HG03558 (cell line): ENCODE measurements at regions not wholly inside any gene's neighbourhood (a gene's known extent, or its start where the extent isn't known, plus 50 kb on each side); places are given as distances from the start of the nearest gene placed in this dataset.
A peak's percentile ranks its signal among the peaks of the same experiment; 100 is the strongest.

Experiments
- ATAC-seq: cut with Tn5 transposase; IDR thresholded peaks from one replicate; pipeline ENCODE4 v1.9.1; 2021; ENCODE audit warnings: moderate number of reproducible peaks; ENCODE audit not compliant: unreplicated experiment; ENCODE audit errors: extremely low read depth

GRCh38 chr13:78816592-78816991 is 157.6 kb upstream of the OBI1 start:
- ATAC-seq = no peak

DNA sequence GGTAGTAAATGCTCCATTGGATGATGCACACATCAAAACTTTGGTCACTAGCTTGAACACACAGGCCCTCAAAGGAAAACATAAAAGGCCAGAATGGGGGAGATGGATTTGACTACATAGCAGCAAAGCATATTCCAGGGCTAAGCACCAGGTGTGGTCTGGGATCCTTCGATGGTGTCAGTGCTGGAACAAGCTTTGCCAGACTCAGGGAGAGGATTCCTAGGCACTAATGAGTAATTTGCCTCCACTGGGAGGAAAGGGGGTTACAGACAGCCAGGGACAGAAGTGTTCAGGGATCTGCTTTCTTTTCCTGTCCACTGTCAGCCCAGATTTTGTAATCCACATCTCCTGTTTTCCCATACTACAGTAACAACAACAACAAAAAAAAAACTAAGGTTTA is 157.2 kb upstream of the OBI1 start:
- ATAC-seq = no peak

DNA sequence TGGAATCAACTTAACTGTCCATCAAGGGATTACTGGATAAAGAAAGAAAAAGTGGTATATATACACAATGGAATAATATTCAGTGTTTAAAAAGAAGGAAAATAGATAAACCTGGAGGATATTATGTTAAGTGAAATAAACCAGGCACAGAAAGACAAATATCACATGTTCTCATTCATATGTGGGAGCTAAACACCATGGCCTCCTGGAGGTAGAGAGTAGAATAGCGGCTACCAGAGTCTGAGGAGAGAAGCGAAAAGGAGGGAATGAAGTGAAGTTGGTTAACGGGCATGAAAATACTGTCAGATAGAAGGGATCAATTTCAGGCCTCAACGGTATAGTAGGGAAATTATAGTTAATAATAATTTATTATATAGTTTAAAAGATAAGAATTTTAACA is 147.5 kb upstream of the OBI1 start:
- peak; percentile 59 for ATAC-seq

DNA sequence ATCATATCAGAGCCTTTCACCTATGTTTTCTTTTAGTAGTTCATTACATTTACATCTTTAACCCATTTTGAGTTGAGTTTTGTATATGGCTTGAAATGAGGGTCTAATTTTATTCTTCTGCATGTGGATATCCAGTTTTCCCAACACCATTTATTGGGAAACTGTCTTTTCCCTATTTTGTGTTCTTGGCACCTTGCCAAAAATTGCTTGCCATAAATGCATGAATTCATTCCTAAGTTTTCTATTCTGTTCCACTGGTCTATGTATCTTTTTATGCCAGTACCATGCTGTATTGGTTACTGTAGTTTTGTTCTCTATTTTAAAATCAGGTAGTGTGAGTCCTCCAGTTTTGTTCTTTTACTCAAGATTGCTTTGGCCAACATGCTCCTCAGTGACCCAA is 144.0 kb upstream of the OBI1 start:
- no peak for ATAC-seq

DNA sequence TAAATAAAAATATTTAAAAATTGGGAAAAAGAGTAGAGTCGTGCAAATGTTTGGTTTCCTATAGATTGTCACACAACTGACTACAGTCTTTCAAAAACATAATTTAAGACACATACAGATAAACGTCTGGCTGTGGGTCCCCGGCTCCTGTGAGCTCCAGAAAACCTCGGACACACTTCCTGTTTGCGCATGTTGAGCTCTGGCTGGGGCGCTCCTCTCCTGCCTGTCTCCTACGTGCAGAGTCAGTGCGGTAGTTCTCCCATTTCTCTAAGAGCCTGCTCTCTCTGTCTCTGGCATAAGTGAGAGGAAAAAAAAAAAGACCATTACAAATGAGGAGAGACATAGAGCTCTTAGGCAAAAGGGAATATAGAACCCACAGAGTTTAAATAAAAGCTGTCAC is 128.2 kb upstream of the OBI1 start:
- ATAC-seq = no peak

DNA sequence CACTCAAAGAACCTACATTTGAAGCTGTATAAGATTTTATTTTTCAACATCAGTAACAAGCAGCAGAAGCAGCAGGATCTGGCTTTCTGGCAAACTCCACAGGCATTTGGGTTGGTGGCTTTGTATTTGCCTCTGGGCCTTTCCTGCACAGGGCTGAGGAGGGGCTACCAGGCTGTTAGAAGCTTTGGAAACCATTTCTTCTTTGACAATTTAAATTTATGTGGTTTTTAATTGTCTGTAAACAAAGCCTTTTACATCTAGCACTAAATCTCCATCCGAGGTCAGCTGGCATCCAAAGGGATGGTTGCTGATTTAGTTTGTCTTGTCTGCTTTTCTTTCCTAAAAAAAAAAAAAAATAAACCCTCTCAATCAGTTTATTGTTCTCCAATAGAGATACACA is 127.5 kb upstream of the OBI1 start:
- ATAC-seq = no peak

DNA sequence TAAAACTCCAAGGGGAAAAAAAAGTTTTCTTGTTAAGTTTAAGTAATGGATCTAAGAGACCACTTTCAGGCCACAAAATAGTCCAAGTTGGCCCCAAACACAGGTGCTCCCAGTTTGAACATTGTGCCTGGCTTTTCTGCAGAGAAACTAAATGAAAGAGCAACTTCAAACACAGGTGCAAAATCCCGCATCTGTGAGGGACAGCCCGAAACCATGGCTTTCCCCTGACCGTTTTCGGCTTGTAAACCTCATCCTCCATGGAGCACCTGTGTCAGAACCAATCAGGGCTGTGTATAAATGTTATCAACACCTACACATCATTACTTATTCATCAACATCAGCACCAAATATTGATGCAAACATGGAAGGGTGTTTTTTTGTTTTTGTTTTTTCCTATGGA is 126.8 kb upstream of the OBI1 start:
- ATAC-seq = no peak

DNA sequence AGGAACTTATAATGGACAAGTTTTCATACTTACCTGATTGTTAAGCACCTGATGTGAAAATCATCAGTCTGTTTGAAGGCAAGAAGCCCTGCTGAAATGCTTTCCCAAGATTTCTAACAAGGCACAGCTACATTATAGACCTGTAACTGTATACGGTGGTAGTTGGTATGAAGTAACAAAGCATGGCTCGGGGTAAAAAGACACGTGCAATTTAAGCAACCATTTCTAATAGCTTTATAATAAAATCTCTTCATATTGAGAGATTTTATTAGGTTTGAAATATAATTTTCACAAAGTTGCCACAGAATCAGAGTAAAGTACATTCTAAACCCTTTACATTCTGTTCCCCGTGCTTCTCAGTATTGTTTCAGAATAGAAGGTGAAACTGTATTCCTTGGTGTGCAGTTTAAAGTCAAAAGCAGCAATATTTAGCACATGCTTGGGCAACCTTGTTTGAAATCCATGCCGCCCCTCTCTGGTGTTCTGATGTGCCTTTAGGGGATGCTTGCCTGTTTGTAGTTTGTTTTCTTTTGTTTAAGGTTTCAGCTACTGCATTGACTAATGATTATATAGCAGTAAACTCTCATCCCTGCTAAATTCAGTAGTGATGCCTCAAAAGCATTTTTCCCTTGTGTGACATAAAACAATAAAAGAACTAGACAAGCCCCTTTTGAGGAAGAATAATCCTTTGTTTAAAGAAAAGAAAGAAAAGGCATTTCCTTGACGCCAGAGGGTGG is 125.2 kb upstream of the OBI1 start:
- no peak for ATAC-seq

DNA sequence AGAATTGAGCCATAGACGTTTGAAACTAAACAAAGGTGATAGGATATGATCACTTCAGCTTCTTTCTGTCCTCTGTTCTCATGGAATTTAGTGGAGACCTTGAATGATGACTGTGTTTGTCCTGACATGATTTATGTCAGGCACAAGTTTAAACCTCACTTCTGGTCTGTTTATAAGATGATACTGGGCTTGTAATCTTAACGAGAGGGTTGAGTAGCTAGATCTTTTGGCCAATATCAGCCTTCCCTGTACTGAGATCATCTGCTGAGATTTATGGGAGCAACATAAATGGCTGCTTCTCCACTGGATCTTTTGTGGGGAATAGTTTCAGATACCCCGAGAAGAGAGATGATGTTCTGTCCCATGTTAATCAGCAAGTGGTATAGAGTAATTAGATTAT is 121.8 kb upstream of the OBI1 start:
- no peak for ATAC-seq

- ATAC-seq = no peak
Observed at GRCh38 chr13:78779608-78780007, 120.7 kb upstream of the OBI1 start.

DNA sequence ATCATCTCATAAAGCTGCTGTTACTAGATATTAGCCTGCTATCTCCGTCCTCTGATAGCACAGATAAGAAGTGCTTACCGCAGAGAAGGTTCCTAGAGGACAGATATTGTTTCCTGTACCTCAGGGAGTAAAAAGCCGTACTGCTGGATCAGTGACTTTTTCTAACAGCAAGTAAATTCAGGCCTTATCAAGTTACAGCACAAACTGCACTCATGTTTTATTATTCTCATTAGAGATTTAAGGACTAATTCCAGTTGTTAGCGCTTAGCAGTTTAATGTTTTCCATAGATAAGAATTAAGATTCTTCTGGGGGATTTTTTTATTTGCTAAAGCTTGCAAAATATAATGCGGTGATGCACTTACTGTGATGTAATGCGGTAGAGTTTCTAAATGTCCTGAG is 119.0 kb upstream of the OBI1 start:
- no peak for ATAC-seq

DNA sequence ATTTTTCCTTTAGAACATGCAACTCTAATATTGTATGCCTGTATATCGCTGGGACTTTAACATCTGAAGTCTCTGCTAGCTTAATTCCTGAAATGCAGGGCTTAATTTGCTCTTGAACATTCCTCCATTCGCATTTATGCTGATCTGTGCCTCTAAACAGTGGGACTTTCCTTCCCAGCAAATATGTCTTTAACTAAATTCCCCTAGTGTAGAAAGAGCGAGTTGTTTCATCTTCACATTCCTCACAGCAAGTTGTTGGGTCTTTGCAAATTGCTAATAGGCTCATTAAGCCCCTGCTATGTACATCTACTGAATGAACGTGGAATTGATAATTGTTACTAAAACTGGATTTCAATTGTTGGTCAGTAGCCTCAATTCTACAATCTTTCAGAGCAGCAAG is 118.4 kb upstream of the OBI1 start:
- no peak for ATAC-seq

- no peak for ATAC-seq
Observed at GRCh38 chr13:78772933-78773332, 114.0 kb upstream of the OBI1 start.

DNA sequence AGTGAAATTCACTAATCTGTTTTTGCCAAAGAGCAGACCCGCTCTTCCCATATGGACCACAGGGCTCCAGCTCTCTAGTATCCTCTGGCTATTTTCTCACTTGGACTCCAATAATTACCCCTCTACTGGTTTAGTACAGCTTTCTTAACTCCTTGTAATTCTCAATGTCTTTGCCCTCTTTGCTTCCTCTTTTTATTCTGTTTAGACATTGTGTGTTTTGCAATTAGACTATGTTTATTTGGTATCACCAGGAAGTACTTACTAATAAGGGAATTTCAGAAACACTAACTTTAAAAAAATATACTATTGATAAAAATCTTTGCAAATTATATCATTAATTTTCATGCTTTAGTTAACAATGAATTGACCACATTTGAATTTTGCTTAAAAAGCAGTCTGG is 111.6 kb upstream of the OBI1 start:
- no peak for ATAC-seq

GRCh38 chr13:78768950-78769349 is 110.0 kb upstream of the OBI1 start:
- ATAC-seq = no peak

DNA sequence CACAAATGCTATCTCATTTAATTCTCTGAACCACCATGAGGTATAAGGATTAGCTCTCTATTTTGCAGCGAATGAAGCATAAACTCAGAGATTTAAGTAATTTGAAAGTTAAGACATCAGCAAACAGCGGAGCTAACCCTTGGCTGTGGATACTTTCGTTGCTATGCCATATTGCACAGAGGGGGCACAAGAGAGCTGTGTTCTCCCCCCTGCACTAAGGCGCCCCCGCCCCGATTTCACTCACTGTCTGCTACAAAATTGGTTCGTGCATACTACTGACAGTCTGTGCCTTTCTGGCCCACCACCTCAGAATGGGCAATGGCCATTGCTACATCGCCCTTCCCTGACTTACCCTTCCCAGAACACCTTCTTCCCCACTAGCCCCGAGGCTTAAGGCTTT is 105.7 kb upstream of the OBI1 start:
- no peak for ATAC-seq

DNA sequence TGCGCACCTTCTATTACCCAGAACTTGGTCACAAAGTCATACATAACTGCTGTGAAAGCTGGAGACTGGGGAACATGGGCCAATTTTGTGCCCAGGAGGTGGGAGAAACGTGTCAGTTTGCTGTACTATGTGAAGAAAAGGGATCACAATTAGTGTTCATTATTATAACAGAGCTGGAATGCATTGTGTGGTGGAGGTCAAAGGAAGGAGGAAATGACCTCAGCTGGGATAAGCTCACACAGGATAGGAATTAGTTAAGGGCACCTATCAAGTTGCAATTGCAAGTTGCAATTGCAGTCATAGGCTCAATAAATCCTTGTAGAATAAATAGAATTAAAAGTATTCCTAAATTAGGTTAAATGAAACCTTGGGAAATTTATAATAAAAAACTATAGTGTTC is 103.9 kb upstream of the OBI1 start:
- no peak for ATAC-seq

- no peak for ATAC-seq
Observed at GRCh38 chr13:78759704-78760103, 100.7 kb upstream of the OBI1 start.

GRCh38 chr13:78758549-78758948 is 99.6 kb upstream of the OBI1 start:
- ATAC-seq = no peak

DNA sequence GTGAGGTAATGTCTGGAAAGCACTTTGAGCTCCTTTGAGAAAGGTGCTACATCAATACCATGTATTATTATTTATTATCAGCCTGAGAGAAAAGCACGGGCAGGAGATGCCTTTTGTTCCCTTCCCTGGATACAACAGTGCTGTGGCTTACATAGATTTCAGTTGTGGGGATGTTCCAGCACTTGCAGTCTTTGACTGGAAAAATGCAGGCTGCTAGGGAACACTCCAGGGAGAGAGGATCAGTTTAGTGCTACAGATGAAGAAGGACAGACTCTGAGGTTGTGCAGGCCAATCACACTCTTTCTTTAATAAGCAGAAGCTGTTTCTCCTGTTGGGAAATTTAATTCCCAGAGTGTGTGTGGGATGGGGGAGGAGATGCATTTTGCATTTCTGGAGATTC is 94.5 kb upstream of the OBI1 start:
- ATAC-seq = no peak

DNA sequence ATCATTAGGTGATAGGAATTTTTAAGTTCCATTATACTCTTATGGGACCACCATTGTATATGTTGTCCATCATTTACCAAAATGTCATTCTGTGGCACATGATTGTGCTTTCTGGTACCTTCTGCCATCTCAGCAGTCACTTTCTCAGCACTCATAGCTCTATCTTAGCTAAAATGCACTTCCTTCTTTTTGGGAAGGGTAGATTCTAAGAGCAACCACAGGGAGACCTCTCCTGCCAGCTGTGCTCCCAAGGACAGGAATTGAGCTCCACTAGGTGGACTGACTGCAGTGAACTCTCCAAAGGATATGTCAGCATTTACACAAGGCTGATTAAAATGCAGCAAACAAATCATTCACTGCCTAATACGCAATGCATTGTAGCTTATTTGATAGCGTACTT is 91.8 kb upstream of the OBI1 start:
- no peak for ATAC-seq

GRCh38 chr13:78743973-78744372 is 85.0 kb upstream of the OBI1 start:
- ATAC-seq = no peak

DNA sequence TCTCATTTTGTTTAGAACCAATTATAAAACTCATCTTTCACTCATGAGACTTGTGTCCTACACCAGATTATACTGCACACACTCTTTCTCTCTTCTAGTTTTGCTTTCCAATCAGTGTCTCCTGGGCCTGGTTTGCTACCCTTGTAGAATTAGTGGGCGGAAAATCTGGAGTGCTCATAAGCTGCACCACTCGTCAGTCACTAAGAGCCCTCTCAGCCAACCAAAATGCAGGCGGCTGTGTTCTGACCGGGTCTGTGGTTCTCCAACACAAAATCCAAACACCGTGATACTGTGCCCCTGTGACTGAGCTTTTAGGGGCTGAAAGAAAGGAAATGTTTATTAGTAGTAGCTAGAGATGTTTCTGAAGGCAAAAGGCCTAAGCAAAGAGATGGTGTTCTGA is 83.7 kb upstream of the OBI1 start:
- ATAC-seq = no peak
